Ovary (tissue), 3 donors: ENCODE measurements at regions not wholly inside any gene's neighbourhood (a gene's known extent, or its start where the extent isn't known, plus 50 kb on each side); places are given as distances from the start of the nearest gene placed in this dataset.

ENCODE experiments used
- EP300 ChIP-seq: sonication (generic); formaldehyde crosslinking; IDR thresholded peaks from one replicate; pipeline ENCODE4 v1.6.1; 2017; ENCODE audit warnings: antibody characterized with exemption
- POLR2A ChIP-seq: fragments of 450-650 bp; IDR thresholded peaks from one replicate; pipeline ENCODE4 v1.6.1; 2017; ENCODE audit warnings: antibody characterized with exemption, mild to moderate bottlenecking, moderate library complexity
- TF ChIP-seq, protein P1 (sequence below), 3 donors: fragments of 450-650 bp in 2 of 3; fragments of 200-600 bp in 1 of 3; IDR thresholded peaks; one replicate each; pipeline versions ENCODE4 v1.5.1 to v1.8.0; 2016 to 2022; ENCODE audit warnings: antibody characterized with exemption in 3 of 3, mild to moderate bottlenecking in 1 of 3
- donor health status: DM: no; HTN: no; CAD: no.

- TF ChIP-seq, protein P1, sequence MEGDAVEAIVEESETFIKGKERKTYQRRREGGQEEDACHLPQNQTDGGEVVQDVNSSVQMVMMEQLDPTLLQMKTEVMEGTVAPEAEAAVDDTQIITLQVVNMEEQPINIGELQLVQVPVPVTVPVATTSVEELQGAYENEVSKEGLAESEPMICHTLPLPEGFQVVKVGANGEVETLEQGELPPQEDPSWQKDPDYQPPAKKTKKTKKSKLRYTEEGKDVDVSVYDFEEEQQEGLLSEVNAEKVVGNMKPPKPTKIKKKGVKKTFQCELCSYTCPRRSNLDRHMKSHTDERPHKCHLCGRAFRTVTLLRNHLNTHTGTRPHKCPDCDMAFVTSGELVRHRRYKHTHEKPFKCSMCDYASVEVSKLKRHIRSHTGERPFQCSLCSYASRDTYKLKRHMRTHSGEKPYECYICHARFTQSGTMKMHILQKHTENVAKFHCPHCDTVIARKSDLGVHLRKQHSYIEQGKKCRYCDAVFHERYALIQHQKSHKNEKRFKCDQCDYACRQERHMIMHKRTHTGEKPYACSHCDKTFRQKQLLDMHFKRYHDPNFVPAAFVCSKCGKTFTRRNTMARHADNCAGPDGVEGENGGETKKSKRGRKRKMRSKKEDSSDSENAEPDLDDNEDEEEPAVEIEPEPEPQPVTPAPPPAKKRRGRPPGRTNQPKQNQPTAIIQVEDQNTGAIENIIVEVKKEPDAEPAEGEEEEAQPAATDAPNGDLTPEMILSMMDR (IDR thresholded peaks at IDR 0.05), result no peak
- TF ChIP-seq EP300, result no peak
- TF ChIP-seq POLR2A, result no peak
These were observed 188.9 kb upstream of the SYNPR start for GRCh38 chr3:63089007-63089750.
